ENCODE measurements at regions not wholly inside any gene's neighbourhood (a gene's known extent, or its start where the extent isn't known, plus 50 kb on each side); places are given as distances from the start of the nearest gene placed in this dataset.

GRCh38 chr1:67991546-67991945, 58.9 kb downstream of the DIRAS3 start:
- H3K27me3 Mint-ChIP-seq (ENCODE audit: unreplicated experiment): no peaks in the 10 kb centered on the region
- TF ChIP-seq CTCF (IDR thresholded peaks at IDR 0.05; ENCODE audit: partially characterized antibody, unreplicated experiment): no peak
- H3K36me3 Mint-ChIP-seq (ENCODE audit: unreplicated experiment): no peaks in the 10 kb centered on the region
- no peak overlapping the region for H3K4me3 Mint-ChIP-seq (ENCODE audit: unreplicated experiment)
- H3K9me3 Mint-ChIP-seq (ENCODE audit: unreplicated experiment): no peaks in the 10 kb centered on the region
- no peaks in the 10 kb centered on the region for H3K4me1 Mint-ChIP-seq (ENCODE audit: low read depth, unreplicated experiment)
- no peak for DNase-seq
- no peak overlapping the region for H3K27ac Mint-ChIP-seq (ENCODE audit: unreplicated experiment)

DNA sequence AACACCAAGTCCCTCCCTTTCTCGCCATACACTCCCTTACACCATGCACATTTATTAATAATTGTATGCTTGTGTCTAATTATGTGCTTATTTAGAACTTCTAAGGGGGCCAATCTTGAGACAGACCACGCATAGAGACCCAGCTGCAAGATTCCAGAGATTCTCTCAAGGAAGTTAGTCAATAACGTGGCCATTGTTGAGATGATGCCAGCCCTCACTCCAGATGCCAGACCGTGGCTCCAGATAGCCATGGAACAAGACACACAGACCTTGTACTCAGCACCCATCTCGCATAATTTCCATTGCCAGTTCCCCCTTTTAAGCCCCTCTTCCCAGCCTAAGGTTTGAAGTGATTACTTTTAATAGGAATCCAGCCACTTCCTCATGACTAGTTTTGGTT, 62.4 kb downstream of the DIRAS3 start:
- no peak for DNase-seq
- no peak overlapping the region for H3K27ac Mint-ChIP-seq (ENCODE audit: unreplicated experiment)
- no peak for TF ChIP-seq CTCF (IDR thresholded peaks at IDR 0.05; ENCODE audit: partially characterized antibody, unreplicated experiment)
- no peak overlapping the region for H3K4me3 Mint-ChIP-seq (ENCODE audit: unreplicated experiment)
- no peaks in the 10 kb centered on the region for H3K9me3 Mint-ChIP-seq (ENCODE audit: unreplicated experiment)
- H3K27me3 Mint-ChIP-seq (ENCODE audit: unreplicated experiment): no peaks in the 10 kb centered on the region
- no peaks in the 10 kb centered on the region for H3K36me3 Mint-ChIP-seq (ENCODE audit: unreplicated experiment)
- no peaks in the 10 kb centered on the region for H3K4me1 Mint-ChIP-seq (ENCODE audit: low read depth, unreplicated experiment)

- no peaks in the 10 kb centered on the region for H3K36me3 Mint-ChIP-seq (ENCODE audit: unreplicated experiment)
- no peaks in the 10 kb centered on the region for H3K4me1 Mint-ChIP-seq (ENCODE audit: low read depth, unreplicated experiment)
- no peak overlapping the region for H3K4me3 Mint-ChIP-seq (ENCODE audit: unreplicated experiment)
- no peaks in the 10 kb centered on the region for H3K27me3 Mint-ChIP-seq (ENCODE audit: unreplicated experiment)
- no peaks in the 10 kb centered on the region for H3K9me3 Mint-ChIP-seq (ENCODE audit: unreplicated experiment)
- no peak overlapping the region for H3K27ac Mint-ChIP-seq (ENCODE audit: unreplicated experiment)
- DNase-seq: no peak
- TF ChIP-seq CTCF (IDR thresholded peaks at IDR 0.05; ENCODE audit: partially characterized antibody, unreplicated experiment): no peak
Observed at GRCh38 chr1:67987046-67987799, 63.2 kb downstream of the DIRAS3 start.

- no peaks in the 10 kb centered on the region for H3K9me3 Mint-ChIP-seq (ENCODE audit: unreplicated experiment)
- no peaks in the 10 kb centered on the region for H3K27me3 Mint-ChIP-seq (ENCODE audit: unreplicated experiment)
Observed at GRCh38 chr1:67983867-67984266, 66.6 kb downstream of the DIRAS3 start.

More at GRCh38 chr1:67983867-67984266, 66.6 kb downstream of the DIRAS3 start:
- no peak for DNase-seq
- Mint-ChIP-seq H3K4me1 (ENCODE audit: low read depth, unreplicated experiment) (no peaks in the 10 kb centered on the region), H3K36me3 (ENCODE audit: unreplicated experiment) (no peaks in the 10 kb centered on the region), H3K27ac (ENCODE audit: unreplicated experiment) (no peak overlapping the region), H3K4me3 (ENCODE audit: unreplicated experiment) (no peak overlapping the region)
- TF ChIP-seq CTCF (IDR thresholded peaks at IDR 0.05; ENCODE audit: partially characterized antibody, unreplicated experiment): no peak
